CD4-positive, alpha-beta T cell treated with Interleukin-6 at 100 ng/mL for 8 hours (primary cell): ENCODE measurements at regions not wholly inside any gene's neighbourhood (a gene's known extent, or its start where the extent isn't known, plus 50 kb on each side); places are given as distances from the start of the nearest gene placed in this dataset.
"Not testable (repeated sequence)": the region's sequence is repeated elsewhere in the genome, so short reads cannot be mapped to it uniquely, and the experiment has no call there.

Experiments
- DNase-seq: peaks from one replicate; pipeline ENCODE4 v3.0.0-alpha.2; 2020; ENCODE audit warnings: mixed read lengths, low spot score

DNA sequence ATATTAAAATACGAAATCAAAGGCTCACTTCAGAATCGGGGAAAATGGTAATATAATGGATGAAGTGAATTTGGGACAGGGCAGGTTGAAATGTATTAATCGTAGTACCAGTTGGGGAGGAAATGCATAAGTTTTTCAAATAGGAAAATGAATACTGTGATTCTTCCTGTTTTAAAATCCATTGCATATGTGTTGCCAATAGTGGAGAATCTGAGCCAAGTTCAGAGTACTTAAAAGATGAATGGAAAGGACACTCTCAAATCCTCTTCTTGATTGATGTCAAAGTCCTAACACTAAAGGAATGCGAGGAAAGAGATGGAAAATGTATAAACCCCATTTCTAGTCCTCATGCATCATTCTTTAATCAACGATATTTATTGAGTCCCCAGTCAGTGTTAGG, 160.9 kb upstream of the CCNG1 start:
- DNase-seq = no peak

GRCh38 chr5:163280897-163281296, 156.5 kb upstream of the CCNG1 start:
- DNase-seq = not testable (repeated sequence)

DNA sequence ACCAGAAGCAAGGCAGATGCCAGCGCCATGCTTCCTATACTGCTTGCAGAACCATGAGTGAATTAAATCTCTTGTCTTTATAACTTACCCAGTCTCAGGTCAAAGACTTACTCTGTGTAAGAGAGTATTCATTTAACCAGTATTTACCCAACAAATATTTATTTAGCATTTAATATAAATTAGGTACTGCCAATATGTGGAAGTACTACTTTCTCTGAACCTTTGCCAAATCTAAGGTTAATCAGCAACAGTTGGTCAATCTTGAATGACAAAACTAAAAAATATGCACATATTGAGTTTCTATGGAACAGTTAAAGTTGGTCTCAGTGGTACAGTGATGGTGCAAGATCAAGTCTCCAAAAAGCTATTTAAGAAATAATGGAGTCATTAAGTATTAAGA, 155.9 kb upstream of the CCNG1 start:
- DNase-seq = no peak

DNA sequence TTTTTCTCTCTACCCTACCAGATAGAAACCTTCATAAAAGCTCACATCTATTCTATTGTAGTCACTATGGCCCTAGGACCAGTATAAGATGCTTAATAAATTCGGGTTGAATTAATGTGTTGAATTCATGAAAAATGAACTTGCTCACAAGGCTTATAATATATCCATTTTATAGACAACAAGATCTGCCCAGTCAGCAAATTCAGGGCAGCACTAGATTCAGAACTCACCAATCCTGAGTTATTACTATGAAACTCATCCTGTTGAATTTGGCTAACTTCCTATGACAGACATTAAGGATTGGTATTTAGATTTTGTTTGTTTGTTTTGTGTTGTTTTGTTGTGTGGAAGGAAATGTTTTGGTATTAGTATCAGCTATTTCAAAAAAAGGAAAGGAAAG, 143.6 kb upstream of the CCNG1 start:
- no peak for DNase-seq

DNA sequence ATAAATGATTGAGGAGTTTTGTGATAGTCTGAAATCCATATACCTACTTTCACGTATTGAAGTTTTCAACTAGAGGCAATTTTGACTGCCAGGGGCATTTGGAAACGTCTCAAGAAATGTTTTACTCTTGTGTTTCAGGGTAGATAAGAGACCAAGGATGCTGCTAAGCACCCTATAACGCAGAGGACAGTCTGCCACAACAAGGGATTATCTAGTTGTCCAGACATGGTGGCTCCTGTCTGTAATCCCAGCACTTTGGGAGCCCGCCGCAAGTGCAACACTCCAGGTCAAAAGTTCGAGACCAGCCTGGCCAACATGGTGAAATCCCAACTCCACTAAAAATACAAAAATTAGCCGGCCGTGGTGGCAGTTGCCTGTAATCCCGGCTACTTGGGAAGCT, 133.7 kb upstream of the CCNG1 start:
- no peak for DNase-seq

GRCh38 chr5:163305655-163306054, 131.7 kb upstream of the CCNG1 start:
- DNase-seq = no peak

DNA sequence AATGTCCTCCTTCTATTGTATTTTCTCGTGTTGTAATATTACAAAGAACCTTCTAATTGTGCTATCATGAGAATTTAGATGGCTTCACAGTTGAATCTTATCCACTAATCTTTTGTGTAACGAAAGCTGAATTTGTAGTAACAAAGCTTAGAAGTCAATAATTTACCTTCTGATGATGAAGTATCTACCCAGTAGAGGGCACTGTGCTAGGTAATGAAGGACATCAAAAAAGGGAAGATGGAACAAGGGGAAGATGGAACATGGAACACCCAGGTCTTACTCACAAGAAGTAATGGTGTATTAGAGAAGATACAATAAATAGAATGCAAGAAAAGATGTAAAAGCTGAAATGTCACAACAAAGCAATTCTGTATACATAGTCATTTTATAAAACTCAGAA, 131.0 kb upstream of the CCNG1 start:
- DNase-seq = no peak

GRCh38 chr5:163309914-163310313, 127.5 kb upstream of the CCNG1 start:
- no peak for DNase-seq

- DNase-seq = no peak
These were observed 126.4 kb upstream of the CCNG1 start for GRCh38 chr5:163310997-163311396.

- DNase-seq = no peak
These were observed 124.8 kb upstream of the CCNG1 start for GRCh38 chr5:163312598-163312997.

- DNase-seq = not testable (repeated sequence)
These were observed 124.3 kb upstream of the CCNG1 start for GRCh38 chr5:163313049-163313448.

- not testable (repeated sequence) for DNase-seq
These were observed 121.0 kb upstream of the CCNG1 start for GRCh38 chr5:163316374-163316773.

DNA sequence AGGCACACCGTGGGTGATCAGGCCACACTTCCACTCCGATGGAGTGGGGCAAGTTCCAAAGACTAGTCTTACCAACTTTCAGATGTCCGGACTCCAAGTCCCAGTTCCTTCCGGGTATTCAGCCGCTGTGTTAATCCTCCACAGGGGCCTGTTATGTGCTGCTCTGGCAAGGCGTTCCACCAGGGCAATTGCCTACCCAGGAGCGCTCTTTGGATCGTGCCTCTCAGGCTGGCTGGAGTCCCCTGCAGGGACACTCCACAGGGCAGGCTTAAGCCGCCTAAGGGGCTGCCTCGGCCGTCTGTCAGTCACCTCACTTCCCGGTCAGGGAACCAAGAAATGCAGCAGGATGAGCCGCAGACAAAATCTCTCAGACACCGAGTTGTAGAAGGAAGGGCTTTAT, 118.7 kb upstream of the CCNG1 start:
- no peak for DNase-seq

DNA sequence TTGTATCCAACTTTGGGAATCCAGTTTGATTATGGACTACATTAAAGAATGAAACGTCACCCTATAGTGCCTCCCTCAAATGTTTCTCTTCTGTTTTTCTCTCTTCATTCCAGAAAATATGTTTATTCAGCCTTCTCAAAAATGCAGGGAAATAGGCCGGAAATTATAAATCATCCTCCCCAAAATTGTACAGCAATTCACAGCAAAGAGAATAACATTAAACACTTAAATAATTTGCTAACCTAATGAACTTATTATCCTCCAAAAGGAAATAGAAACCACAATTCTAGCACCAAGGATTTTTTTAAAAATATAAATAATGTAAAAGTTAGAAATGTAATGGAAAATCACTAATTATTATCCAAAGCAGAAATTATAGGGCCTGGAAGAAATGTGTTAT, 115.9 kb upstream of the CCNG1 start:
- DNase-seq = no peak

GRCh38 chr5:163330723-163331668, 106.4 kb upstream of the CCNG1 start:
- no peak for DNase-seq

GRCh38 chr5:163336074-163336473, 101.3 kb upstream of the CCNG1 start:
- not testable (repeated sequence) for DNase-seq

DNA sequence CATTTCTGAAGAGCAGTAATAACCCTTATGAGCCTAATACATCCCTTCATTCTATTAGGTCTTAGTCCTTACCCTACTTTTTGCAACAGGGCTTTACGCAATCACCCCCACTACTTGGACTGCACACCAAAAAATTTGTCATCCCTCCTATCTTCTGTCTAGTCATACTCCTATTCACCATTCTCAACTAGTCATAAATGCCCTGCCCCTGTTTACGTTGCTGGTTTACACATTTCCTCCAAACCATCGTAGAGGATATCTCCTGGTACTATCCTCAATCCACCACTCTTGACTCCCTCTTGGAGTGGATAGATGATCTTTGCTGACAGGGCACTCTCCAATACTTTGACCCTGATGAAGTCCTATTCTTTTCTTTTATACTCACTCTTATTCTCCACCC, 98.2 kb upstream of the CCNG1 start:
- DNase-seq = no peak

DNA sequence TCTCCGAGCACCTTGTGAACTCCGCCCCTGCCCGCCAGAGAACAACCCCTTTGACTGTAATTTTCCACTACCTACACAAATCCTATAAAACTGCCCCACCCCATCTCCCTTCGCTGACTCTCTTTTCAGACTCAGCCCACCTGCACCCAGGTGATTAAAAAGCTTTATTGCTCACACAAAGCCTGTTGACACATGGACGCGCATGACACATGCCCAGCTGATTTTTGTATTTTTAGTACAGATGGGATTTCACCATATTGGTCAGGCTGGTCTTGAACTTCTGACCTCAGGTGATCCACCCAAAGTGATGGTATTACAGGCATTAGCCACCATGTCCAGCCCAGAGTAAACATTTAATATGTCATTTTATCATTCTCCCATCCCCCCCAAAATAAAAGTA, 97.0 kb upstream of the CCNG1 start:
- not testable (repeated sequence) for DNase-seq

- DNase-seq = no peak
These were observed 95.1 kb upstream of the CCNG1 start for GRCh38 chr5:163342306-163342705.

- DNase-seq = no peak
These were observed 92.2 kb upstream of the CCNG1 start for GRCh38 chr5:163345216-163345615.

GRCh38 chr5:163347671-163348070, 89.7 kb upstream of the CCNG1 start:
- peak; percentile 40 for DNase-seq

GRCh38 chr5:163350083-163350482, 87.3 kb upstream of the CCNG1 start:
- DNase-seq = no peak

DNA sequence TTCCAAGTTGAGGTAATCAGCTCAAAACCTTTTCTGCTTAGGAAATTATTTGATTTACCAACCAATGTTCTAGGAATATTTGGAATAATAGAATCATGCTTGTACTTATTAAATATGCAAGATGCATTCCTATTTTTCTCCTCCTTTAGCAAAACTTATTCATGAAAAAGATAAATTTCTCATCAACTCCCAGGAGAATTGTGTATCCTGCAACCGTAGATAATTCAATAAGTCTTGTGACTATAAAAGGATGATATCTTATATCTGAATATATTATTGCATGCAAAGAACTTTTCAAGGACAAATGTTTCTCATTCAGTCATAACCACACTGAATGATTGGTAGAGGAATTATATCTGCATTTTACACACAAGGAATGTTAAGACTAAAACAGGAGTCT, 84.9 kb upstream of the CCNG1 start:
- no peak for DNase-seq

- not testable (repeated sequence) for DNase-seq
These were observed 81.6 kb upstream of the CCNG1 start for GRCh38 chr5:163355811-163356210.
